Naive B cell (primary cell): ENCODE measurements at regions not wholly inside any gene's neighbourhood (a gene's known extent, or its start where the extent isn't known, plus 50 kb on each side); places are given as distances from the start of the nearest gene placed in this dataset.

Experiments
- ATAC-seq, 2 donors: fragments of 150-1000 bp; cut with Tn5 transposase; 2 replicates each; pipeline ENCODE4 v1.10.0; 2021; ENCODE audit warnings: low read depth in 2 of 2, mild to moderate bottlenecking in 2 of 2, moderate library complexity in 2 of 2
- DNase-seq: peaks from one replicate; pipeline ENCODE4 v3.0.0; 2022
- H3K27ac Mint-ChIP-seq, 6 donors: one replicate each; pipeline ENCODE4 v1.8.0; 2020 to 2022; ENCODE audit warnings: mild to moderate bottlenecking in 6 of 6, mixed read lengths in 6 of 6, moderate library complexity in 5 of 6, inconsistent platforms in 2 of 6
- H3K27me3 Mint-ChIP-seq, 3 donors: one replicate each; pipeline ENCODE4 v1.8.0; 2021 to 2022; ENCODE audit warnings: mixed read lengths in 3 of 3, mild to moderate bottlenecking in 1 of 3
- H3K36me3 Mint-ChIP-seq, 2 donors: one replicate each; pipeline ENCODE4 v1.8.0; 2020 to 2022; ENCODE audit warnings: mixed read lengths in 2 of 2, inconsistent platforms in 1 of 2, mild to moderate bottlenecking in 1 of 2
- H3K4me1 Mint-ChIP-seq, 3 donors: one replicate each; pipeline ENCODE4 v1.8.0; 2020 to 2022; ENCODE audit warnings: mixed read lengths in 3 of 3, inconsistent platforms in 1 of 3, mild to moderate bottlenecking in 1 of 3, moderate library complexity in 1 of 3
- H3K4me3 Mint-ChIP-seq, 8 donors: one replicate each; pipeline ENCODE4 v1.8.0; 2020 to 2022; ENCODE audit warnings: mild to moderate bottlenecking in 8 of 8, mixed read lengths in 8 of 8, moderate library complexity in 8 of 8, inconsistent platforms in 2 of 8
- H3K9me3 Mint-ChIP-seq, 7 donors: one replicate each; pipeline ENCODE4 v1.8.0; 2020 to 2022; ENCODE audit warnings: mixed read lengths in 7 of 7, mild to moderate bottlenecking in 5 of 7, inconsistent platforms in 2 of 7, moderate library complexity in 1 of 7

DNA sequence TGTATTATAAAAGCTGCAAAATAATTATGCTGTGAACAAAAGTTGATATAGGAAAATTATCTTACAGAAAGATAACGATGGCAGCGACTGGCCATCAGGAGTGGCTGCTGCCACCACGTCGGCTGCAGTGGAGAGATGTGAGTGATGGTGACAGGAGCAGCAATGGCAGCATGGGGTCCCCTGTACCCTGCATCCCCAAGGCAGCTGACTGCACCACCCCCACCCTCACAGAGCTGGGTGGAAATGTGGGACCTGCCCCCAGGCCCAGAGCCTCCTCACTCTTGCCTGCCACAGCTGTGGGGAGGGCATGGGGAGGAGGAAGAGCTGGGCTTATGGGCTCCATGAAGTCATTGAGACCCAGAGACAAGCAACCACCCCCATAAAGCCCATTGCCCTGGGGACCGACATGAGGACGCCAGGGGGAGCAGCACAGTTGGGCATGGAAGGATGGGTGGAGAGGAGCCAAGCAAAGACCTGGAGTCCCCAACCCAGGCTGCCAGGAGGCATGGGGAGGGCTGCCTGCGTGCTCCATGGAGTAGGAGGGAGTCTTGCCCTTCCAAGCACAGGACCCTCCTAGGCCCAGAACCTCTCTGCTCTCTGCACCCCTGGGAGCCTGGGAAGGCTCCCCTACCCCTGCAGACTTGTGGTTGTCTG lies 1090.5 kb downstream of the PCDH18 start:
- Mint-ChIP-seq H3K4me1 (no peaks in the 10 kb centered on the region), H3K4me3 (no peak overlapping the region), H3K9me3 (peaks cover 0 to 4% (median 0%) of the 10 kb centered on the region in 7 donors), H3K27ac (no peak overlapping the region), H3K36me3 (no peaks in the 10 kb centered on the region), H3K27me3 (no peaks in the 10 kb centered on the region)
- DNase-seq (no peak), ATAC-seq (no peak)

DNA sequence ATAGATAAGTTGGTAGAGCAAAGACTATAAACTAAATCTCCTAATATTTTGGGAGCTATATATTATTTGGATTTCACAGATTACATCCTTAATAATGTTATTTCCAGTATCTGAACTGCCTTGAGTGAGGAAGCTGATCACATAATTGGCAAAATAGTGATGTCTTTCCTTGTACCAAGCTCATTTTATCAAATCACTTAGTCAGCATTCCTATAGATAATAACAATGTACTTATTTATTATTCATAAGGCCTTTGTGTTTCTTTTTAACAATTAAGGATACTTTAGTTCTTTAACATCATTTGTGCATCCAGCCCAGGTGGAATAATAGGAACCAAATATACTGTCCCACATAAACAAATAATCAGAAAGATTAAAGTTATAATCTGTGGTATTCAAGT lies 1093.6 kb downstream of the PCDH18 start:
- H3K4me1 Mint-ChIP-seq = no peaks in the 10 kb centered on the region
- peaks cover 0 to 4% (median 0%) of the 10 kb centered on the region in 7 donors for H3K9me3 Mint-ChIP-seq
- no peak for DNase-seq
- no peak overlapping the region for H3K27ac Mint-ChIP-seq
- no peaks in the 10 kb centered on the region for H3K36me3 Mint-ChIP-seq
- H3K4me3 Mint-ChIP-seq = no peak overlapping the region
- no peaks in the 10 kb centered on the region for H3K27me3 Mint-ChIP-seq
- no peak for ATAC-seq

DNA sequence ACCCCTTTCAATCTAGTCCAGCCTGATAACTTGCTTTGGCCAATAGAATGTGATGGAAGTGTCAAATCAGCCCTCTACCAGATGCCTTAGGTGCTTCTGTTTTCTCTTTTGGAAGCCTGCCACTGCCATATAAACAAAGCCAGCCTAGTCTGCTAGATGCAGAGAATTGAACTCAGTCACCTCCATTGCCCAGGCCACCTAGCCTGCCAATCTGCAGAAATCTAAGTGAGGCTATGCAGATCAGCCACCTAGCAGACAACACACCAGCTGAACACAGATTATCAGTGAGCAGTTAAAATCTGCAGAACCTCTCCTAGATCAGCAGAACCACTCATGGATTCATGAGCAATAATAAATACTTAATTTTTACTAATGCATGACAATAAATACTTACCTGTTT lies 1108.2 kb downstream of the PCDH18 start:
- DNase-seq = no peak
- peaks cover 0 to 2% (median 0%) of the 10 kb centered on the region in 7 donors for H3K9me3 Mint-ChIP-seq
- H3K36me3 Mint-ChIP-seq = no peaks in the 10 kb centered on the region
- no peak overlapping the region for H3K4me3 Mint-ChIP-seq
- no peak for ATAC-seq
- no peaks in the 10 kb centered on the region for H3K27me3 Mint-ChIP-seq
- no peaks in the 10 kb centered on the region for H3K4me1 Mint-ChIP-seq
- no peak overlapping the region for H3K27ac Mint-ChIP-seq

DNA sequence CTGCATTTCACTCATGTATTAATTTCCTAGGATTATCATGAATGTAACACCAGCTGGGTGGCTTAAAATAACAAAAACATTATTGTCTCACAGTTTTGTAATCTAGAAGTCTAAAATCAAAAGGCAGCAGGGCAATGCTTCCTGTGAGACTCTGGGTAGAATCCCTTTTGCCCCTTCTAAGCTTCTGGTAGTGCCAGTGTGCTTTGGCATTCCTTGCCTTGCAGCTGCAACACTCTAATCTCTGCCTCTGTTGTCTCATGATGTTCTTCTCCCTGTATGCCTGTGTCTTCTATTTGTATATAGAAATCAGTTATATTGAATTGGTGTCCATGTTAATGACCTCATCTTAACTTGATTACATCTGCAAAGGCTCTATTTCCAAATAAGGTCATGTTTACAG lies 1117.3 kb downstream of the PCDH18 start:
- Mint-ChIP-seq H3K27ac (no peak overlapping the region), H3K4me3 (no peak overlapping the region), H3K27me3 (no peaks in the 10 kb centered on the region), H3K36me3 (no peaks in the 10 kb centered on the region), H3K9me3 (peaks cover 0 to 2% (median 0%) of the 10 kb centered on the region in 7 donors), H3K4me1 (no peaks in the 10 kb centered on the region)
- no peak for ATAC-seq
- no peak for DNase-seq

GRCh38 chr4:136412708-136413107 lies 1119.6 kb downstream of the PCDH18 start:
- H3K9me3 Mint-ChIP-seq = peaks cover 0 to 2% (median 0%) of the 10 kb centered on the region in 7 donors
- no peaks in the 10 kb centered on the region for H3K27me3 Mint-ChIP-seq
- H3K27ac Mint-ChIP-seq = no peak overlapping the region
- DNase-seq (no peak), ATAC-seq (no peak)
- no peak overlapping the region for H3K4me3 Mint-ChIP-seq
- no peaks in the 10 kb centered on the region for H3K36me3 Mint-ChIP-seq
- no peaks in the 10 kb centered on the region for H3K4me1 Mint-ChIP-seq

- ATAC-seq (no peak), DNase-seq (no peak)
- H3K27me3 Mint-ChIP-seq = no peaks in the 10 kb centered on the region
- H3K4me1 Mint-ChIP-seq = no peaks in the 10 kb centered on the region
- H3K4me3 Mint-ChIP-seq = no peak overlapping the region
- peaks cover 0 to 2% (median 0%) of the 10 kb centered on the region in 7 donors for H3K9me3 Mint-ChIP-seq
- no peak overlapping the region for H3K27ac Mint-ChIP-seq
- no peaks in the 10 kb centered on the region for H3K36me3 Mint-ChIP-seq
Measured at GRCh38 chr4:136400829-136401228, 1131.5 kb downstream of the PCDH18 start.

DNA sequence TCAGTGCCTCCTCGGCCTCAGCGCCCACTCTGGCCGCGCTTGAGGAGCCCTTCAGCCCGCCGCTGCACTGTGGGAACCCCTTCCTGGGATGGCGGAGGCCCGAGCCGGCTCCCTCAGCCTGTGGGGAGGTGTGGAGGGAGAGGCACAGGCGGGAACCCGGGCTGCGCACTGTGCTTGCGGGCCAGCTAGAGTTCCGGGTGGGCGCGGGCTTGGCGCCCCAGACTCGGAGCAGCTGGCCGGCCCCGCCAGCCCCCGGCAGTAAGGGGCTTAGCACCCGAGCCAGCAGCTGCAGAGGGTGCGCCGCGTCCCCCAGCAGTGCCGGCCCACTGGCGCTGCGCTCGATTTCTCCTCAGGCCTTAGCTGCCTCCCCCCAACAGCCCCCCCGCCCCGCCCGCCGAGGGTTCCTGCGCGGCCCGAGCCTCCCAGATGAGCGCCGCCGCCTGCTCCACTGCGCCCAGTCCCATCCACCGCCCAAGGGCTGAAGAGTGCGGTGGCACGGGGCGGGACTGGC lies 1137.0 kb downstream of the PCDH18 start:
- DNase-seq (no peak), ATAC-seq (no peak)
- Mint-ChIP-seq H3K27me3 (no peaks in the 10 kb centered on the region), H3K36me3 (no peaks in the 10 kb centered on the region), H3K27ac (no peak overlapping the region), H3K4me3 (no peak overlapping the region), H3K9me3 (peaks cover 0 to 4% (median 2%) of the 10 kb centered on the region in 7 donors), H3K4me1 (no peaks in the 10 kb centered on the region)

- no peak for DNase-seq
- peaks cover 0 to 4% (median 2%) of the 10 kb centered on the region in 7 donors for H3K9me3 Mint-ChIP-seq
- no peaks in the 10 kb centered on the region for H3K36me3 Mint-ChIP-seq
- no peak overlapping the region for H3K4me3 Mint-ChIP-seq
- no peaks in the 10 kb centered on the region for H3K27me3 Mint-ChIP-seq
- H3K27ac Mint-ChIP-seq = no peak overlapping the region
- ATAC-seq = no peak
- H3K4me1 Mint-ChIP-seq = no peaks in the 10 kb centered on the region
Measured at GRCh38 chr4:136392576-136392975, 1139.7 kb downstream of the PCDH18 start.

GRCh38 chr4:136390824-136391223 lies 1141.5 kb downstream of the PCDH18 start:
- Mint-ChIP-seq H3K4me1 (no peaks in the 10 kb centered on the region), H3K27ac (no peak overlapping the region), H3K27me3 (no peaks in the 10 kb centered on the region), H3K9me3 (peaks cover 0 to 4% (median 2%) of the 10 kb centered on the region in 7 donors), H3K4me3 (no peak overlapping the region), H3K36me3 (no peaks in the 10 kb centered on the region)
- DNase-seq (no peak), ATAC-seq (no peak)

GRCh38 chr4:136383082-136383481 lies 1149.2 kb downstream of the PCDH18 start:
- H3K9me3 Mint-ChIP-seq = no peaks in the 10 kb centered on the region
- no peak overlapping the region for H3K4me3 Mint-ChIP-seq
- no peak overlapping the region for H3K27ac Mint-ChIP-seq
- ATAC-seq (no peak), DNase-seq (no peak)
- H3K27me3 Mint-ChIP-seq = no peaks in the 10 kb centered on the region
- H3K4me1 Mint-ChIP-seq = no peaks in the 10 kb centered on the region
- no peaks in the 10 kb centered on the region for H3K36me3 Mint-ChIP-seq

DNA sequence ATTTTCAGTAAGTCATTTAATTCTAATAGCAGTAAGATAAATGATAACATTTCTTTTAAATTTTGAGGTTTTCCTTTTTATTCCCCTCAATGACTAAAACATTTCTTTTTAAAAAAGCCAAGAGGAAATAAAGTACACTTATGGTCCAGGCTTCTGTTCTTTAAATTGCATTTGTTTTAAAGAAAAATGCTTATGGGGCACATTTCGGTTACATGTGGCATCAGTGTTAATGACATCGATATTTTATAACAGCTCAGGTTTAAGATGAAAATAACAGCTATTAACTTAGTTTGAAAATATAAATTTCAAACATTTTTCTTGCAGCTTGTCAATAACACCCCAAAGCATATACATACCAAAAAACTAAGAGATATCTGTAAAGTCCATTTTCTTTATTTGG lies 1161.1 kb downstream of the PCDH18 start:
- Mint-ChIP-seq H3K4me1 (no peaks in the 10 kb centered on the region), H3K27me3 (no peaks in the 10 kb centered on the region), H3K9me3 (peaks cover 0 to 2% (median 0%) of the 10 kb centered on the region in 7 donors), H3K4me3 (no peak overlapping the region), H3K27ac (no peak overlapping the region), H3K36me3 (no peaks in the 10 kb centered on the region)
- DNase-seq (no peak), ATAC-seq (no peak)

DNA sequence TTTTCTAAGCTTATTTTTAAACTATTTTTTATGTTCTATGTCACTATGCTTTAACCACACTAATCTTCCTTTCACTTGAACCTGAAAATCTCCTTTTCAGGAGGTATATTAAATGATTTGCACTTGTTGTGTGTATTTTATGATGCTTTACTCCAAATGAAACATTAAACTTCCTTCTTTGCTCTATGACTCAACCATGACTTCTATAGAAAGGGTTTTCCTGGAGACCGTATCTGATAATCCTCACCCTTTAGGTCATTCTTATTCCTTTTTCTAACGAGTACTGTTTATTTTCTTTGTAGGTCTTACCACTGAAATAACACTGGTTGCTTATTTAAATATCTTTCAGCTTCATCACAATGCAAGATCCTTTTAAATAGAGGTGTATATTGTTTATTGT lies 1163.2 kb downstream of the PCDH18 start:
- Mint-ChIP-seq H3K27ac (no peak overlapping the region), H3K27me3 (no peaks in the 10 kb centered on the region), H3K9me3 (peaks cover 0 to 6% (median 0%) of the 10 kb centered on the region in 7 donors), H3K4me3 (no peak overlapping the region), H3K4me1 (no peaks in the 10 kb centered on the region), H3K36me3 (no peaks in the 10 kb centered on the region)
- no peak for ATAC-seq
- no peak for DNase-seq

- Mint-ChIP-seq H3K27me3 (no peaks in the 10 kb centered on the region), H3K27ac (no peak overlapping the region), H3K4me1 (no peaks in the 10 kb centered on the region), H3K9me3 (peaks cover 0 to 10% (median 0%) of the 10 kb centered on the region in 7 donors), H3K4me3 (no peak overlapping the region), H3K36me3 (no peaks in the 10 kb centered on the region)
- DNase-seq (no peak), ATAC-seq (no peak)
Measured at GRCh38 chr4:136357556-136357955, 1174.7 kb downstream of the PCDH18 start.

- H3K27me3 Mint-ChIP-seq = no peaks in the 10 kb centered on the region
- peaks cover 0 to 10% (median 0%) of the 10 kb centered on the region in 7 donors for H3K9me3 Mint-ChIP-seq
- no peak for DNase-seq
- H3K4me3 Mint-ChIP-seq = no peak overlapping the region
- H3K4me1 Mint-ChIP-seq = no peaks in the 10 kb centered on the region
- no peak for ATAC-seq
- no peak overlapping the region for H3K27ac Mint-ChIP-seq
- no peaks in the 10 kb centered on the region for H3K36me3 Mint-ChIP-seq
Measured at GRCh38 chr4:136355970-136356369, 1176.3 kb downstream of the PCDH18 start.

DNA sequence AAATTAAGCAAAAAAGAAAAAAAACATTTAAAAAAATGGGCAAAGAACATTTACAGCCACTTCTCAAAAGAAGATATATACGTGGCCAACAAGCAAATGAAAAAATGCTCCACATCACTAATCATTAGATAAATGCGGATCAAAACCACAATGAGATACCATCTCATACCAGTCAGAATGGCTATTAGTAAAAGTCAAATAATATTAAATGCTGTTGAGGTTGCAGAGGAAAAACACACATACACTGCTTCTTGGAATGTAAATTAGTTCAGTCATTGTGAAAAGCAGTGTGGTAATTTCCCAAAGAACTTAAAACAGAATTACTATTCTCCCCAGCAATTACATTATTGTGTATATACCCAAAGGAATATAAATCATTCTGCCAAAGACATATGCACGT lies 1189.0 kb downstream of the PCDH18 start:
- DNase-seq = no peak
- H3K36me3 Mint-ChIP-seq = no peaks in the 10 kb centered on the region
- ATAC-seq = no peak
- H3K4me3 Mint-ChIP-seq = no peak overlapping the region
- peaks cover 0 to 12% (median 2%) of the 10 kb centered on the region in 7 donors for H3K9me3 Mint-ChIP-seq
- H3K27ac Mint-ChIP-seq = no peak overlapping the region
- H3K4me1 Mint-ChIP-seq = no peaks in the 10 kb centered on the region
- no peaks in the 10 kb centered on the region for H3K27me3 Mint-ChIP-seq
